ENCODE measurements at regions not wholly inside any gene's neighbourhood (a gene's known extent, or its start where the extent isn't known, plus 50 kb on each side); places are given as distances from the start of the nearest gene placed in this dataset.

DNA sequence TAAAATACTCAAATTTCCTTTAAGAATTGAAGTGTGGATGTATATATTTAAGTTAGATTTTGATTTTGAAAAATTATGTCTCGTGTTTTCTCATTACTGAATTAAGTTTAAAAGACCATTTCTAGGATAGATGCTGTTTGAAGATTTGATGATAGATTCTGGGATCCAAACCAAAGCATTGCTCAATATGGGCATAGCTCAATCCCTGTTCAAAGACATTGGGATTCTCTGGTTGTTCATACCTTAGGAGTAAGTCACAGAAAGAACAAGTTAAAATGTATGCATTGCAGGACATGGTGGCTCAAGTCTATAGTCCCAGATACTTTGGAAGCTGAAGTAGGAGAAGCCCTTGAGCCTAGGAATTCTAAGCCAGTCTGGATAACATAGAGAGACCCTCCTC, 622.3 kb downstream of the ADCYAP1 start:
- TF ChIP-seq, protein P1, sequence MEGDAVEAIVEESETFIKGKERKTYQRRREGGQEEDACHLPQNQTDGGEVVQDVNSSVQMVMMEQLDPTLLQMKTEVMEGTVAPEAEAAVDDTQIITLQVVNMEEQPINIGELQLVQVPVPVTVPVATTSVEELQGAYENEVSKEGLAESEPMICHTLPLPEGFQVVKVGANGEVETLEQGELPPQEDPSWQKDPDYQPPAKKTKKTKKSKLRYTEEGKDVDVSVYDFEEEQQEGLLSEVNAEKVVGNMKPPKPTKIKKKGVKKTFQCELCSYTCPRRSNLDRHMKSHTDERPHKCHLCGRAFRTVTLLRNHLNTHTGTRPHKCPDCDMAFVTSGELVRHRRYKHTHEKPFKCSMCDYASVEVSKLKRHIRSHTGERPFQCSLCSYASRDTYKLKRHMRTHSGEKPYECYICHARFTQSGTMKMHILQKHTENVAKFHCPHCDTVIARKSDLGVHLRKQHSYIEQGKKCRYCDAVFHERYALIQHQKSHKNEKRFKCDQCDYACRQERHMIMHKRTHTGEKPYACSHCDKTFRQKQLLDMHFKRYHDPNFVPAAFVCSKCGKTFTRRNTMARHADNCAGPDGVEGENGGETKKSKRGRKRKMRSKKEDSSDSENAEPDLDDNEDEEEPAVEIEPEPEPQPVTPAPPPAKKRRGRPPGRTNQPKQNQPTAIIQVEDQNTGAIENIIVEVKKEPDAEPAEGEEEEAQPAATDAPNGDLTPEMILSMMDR (IDR thresholded peaks at IDR 0.05; ENCODE audit: low read depth, low read length) = no peak
- no peak for DNase-seq (ENCODE audit: extremely low read depth, low read depth)

DNA sequence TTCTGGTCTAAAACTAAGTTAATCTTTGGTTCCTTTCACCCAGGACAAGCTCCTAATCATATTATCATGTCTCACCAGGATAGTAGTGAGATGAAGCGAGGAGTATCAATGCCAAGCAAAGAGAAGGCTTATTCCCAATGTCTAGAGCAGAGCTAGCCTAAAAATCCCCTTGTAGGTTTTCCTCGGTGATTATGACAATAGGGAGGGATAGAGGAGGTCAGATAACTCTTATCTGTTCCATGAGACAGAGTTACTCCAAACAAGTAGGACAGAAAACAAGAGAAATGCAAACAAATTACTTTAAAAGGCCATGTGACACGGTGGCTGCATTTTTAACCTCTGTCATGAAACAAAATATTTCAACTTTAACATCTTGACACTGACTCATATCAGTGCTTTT, 623.1 kb downstream of the ADCYAP1 start:
- TF ChIP-seq, protein P1 (IDR thresholded peaks at IDR 0.05; ENCODE audit: low read depth, low read length) = no peak
- DNase-seq (ENCODE audit: extremely low read depth, low read depth) = no peak

DNA sequence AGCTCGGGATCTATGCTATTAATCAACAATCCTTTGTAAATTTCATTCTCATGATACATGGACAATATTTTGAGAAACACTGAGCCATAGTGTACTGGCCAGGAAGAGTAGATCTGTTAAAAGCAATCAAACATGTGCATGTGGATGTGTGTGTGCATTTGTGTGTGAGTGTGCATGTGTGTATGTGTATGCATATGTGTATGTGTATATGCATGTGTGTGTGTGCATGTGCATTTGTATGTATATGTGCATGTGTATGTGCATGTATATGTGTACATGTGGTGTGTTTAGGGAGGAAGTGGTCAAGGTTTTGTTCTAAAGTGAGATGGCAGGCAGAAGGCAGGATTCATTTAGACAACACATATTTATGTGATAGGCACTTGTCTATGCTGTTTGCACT, 623.8 kb downstream of the ADCYAP1 start:
- TF ChIP-seq, protein P1 (IDR thresholded peaks at IDR 0.05; ENCODE audit: low read depth, low read length) = no peak

DNA sequence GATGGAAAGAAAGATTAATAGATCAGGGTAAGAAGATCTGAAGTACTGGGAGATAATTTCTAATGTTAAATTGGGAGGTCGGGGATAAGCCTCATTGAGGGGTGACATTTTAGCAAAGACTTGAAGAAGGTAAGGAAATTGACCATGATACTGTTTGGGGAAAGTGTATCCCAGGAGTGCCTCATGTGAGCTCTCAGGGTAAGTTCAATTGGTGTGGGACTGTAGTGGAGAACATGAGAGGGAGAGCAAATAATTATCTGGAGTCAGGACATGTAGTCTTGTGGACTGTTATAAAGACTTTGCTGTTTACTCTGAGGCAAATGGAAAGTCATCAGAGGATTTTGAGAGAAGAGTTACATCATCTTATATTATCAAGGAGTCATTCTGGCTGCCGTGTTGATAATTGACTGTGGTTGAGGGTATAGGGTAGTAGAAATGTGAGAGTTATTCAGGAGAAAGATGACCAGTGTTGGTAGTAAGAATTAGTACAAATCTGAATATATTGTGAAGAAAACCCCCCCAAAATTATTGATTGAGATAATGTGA, 624.4 kb downstream of the ADCYAP1 start:
- no peak for DNase-seq (ENCODE audit: extremely low read depth, low read depth)
- TF ChIP-seq, protein P1 (IDR thresholded peaks at IDR 0.05; ENCODE audit: low read depth, low read length) = no peak

More for the DNA sequence above, 623.8 kb downstream of the ADCYAP1 start:
- DNase-seq (ENCODE audit: extremely low read depth, low read depth) = no peak

DNA sequence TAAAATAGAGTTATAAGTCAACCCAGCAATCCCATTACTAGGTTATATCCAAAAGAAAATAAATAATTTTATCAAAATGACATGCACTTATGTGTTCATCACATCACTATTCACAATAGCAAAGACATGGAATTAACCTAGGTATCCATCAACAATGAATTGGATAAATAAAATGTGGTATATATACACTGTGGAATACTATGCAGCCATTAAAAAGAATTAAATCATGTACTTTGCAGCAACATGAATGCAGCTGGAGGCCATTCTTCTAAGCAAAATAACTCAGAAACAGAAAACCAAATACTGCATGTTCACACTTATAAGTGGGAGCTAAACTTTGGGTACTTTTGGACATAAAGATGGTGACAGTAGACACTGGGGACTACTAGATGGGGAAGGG, 626.0 kb downstream of the ADCYAP1 start:
- DNase-seq (ENCODE audit: extremely low read depth, low read depth) = no peak
- TF ChIP-seq, protein P1 (IDR thresholded peaks at IDR 0.05; ENCODE audit: low read depth, low read length) = no peak

DNA sequence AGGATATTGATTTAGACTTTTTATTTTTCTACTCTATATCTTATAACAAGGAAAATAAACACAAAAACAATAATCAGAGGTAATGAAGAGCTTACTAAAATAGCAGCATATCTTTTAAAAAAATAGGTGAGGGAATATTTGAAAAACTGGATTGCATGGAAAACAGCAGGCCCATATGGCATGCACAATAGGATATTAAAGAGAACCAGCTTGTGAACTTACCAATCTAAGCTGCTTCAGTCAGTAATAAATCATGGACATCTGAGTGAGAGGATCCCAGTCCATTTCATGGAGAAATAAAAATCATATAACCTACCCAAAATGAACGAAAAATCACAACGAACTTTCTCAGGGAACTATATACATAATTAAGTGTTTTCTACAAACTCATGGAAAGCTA, 634.6 kb downstream of the ADCYAP1 start:
- TF ChIP-seq, protein P1 (IDR thresholded peaks at IDR 0.05; ENCODE audit: low read depth, low read length) = no peak
- no peak for DNase-seq (ENCODE audit: extremely low read depth, low read depth)

DNA sequence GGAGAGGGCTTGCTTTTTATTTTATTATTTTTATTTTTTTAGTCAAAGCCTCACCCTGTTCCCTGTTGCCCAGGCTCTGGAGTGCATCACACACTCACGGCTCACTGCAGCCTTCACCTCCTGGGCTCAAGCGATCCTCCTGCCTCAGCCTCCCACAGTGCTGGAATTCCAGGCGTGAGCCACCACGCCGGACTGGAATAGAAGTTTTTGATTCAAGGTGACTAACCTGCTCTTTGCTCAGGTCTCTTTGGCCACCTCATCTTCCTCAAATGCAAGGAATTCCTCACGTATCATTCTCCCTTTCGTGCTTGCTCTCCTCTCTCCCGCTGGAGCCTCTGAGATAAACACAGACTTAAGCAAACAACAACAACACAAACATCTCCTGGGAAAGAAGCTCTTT, 636.8 kb downstream of the ADCYAP1 start:
- no peak for DNase-seq (ENCODE audit: extremely low read depth, low read depth)
- TF ChIP-seq, protein P1 (IDR thresholded peaks at IDR 0.05; ENCODE audit: low read depth, low read length) = no peak

Data from AG09319 (cell line).